ENCODE measurements at regions not wholly inside any gene's neighbourhood (a gene's known extent, or its start where the extent isn't known, plus 50 kb on each side); places are given as distances from the start of the nearest gene placed in this dataset.

GRCh38 chr2:15711126-15711860 lies 119.6 kb downstream of the DDX1 start:
- Mint-ChIP-seq H3K36me3 (ENCODE audit: low read depth) (no peaks in the 10 kb centered on the region), H3K9me3 (no peaks in the 10 kb centered on the region), H3K4me1 (ENCODE audit: low read depth) (no peaks in the 10 kb centered on the region), H3K27ac (no peak overlapping the region), H3K27me3 (no peaks in the 10 kb centered on the region), H3K4me3 (no peak overlapping the region)
- no peak for TF ChIP-seq CTCF (IDR thresholded peaks at IDR 0.05)
- DNase-seq (no peak), ATAC-seq (no peak)
- POLR2A ChIA-PET = no interaction called here
- CTCF ChIA-PET = no interaction called here
- intact Hi-C loops (cut with micrococcal nuclease) = no loop called here

GRCh38 chr2:15712551-15713342 lies 121.1 kb downstream of the DDX1 start:
- no peak for TF ChIP-seq CTCF (IDR thresholded peaks at IDR 0.05)
- Mint-ChIP-seq H3K4me1 (ENCODE audit: low read depth) (no peaks in the 10 kb centered on the region), H3K4me3 (no peak overlapping the region), H3K27me3 (no peaks in the 10 kb centered on the region), H3K27ac (no peak overlapping the region), H3K9me3 (no peaks in the 10 kb centered on the region), H3K36me3 (ENCODE audit: low read depth) (no peaks in the 10 kb centered on the region)
- POLR2A ChIA-PET = no interaction called here
- intact Hi-C loops (cut with micrococcal nuclease) = no loop called here
- CTCF ChIA-PET = no interaction called here
- DNase-seq = no peak
- ATAC-seq = no peak

GRCh38 chr2:15713475-15713874 lies 121.8 kb downstream of the DDX1 start:
- H3K4me1 Mint-ChIP-seq (ENCODE audit: low read depth) = no peaks in the 10 kb centered on the region
- no peaks in the 10 kb centered on the region for H3K9me3 Mint-ChIP-seq
- H3K4me3 Mint-ChIP-seq = no peak overlapping the region
- ATAC-seq (no peak), DNase-seq (no peak)
- no peaks in the 10 kb centered on the region for H3K36me3 Mint-ChIP-seq (ENCODE audit: low read depth)
- intact Hi-C loops (cut with micrococcal nuclease) = no loop called here
- ChIA-PET CTCF (no interaction called here), POLR2A (no interaction called here)
- no peak for TF ChIP-seq CTCF (IDR thresholded peaks at IDR 0.05)
- H3K27ac Mint-ChIP-seq = no peak overlapping the region
- no peaks in the 10 kb centered on the region for H3K27me3 Mint-ChIP-seq

GRCh38 chr2:15714002-15714401 lies 122.3 kb downstream of the DDX1 start:
- ChIA-PET CTCF (no interaction called here), POLR2A (no interaction called here)
- no peak overlapping the region for H3K27ac Mint-ChIP-seq
- TF ChIP-seq CTCF (IDR thresholded peaks at IDR 0.05) = no peak
- H3K36me3 Mint-ChIP-seq (ENCODE audit: low read depth) = no peaks in the 10 kb centered on the region
- no peaks in the 10 kb centered on the region for H3K9me3 Mint-ChIP-seq
- no peaks in the 10 kb centered on the region for H3K4me1 Mint-ChIP-seq (ENCODE audit: low read depth)
- H3K4me3 Mint-ChIP-seq = no peak overlapping the region
- H3K27me3 Mint-ChIP-seq = no peaks in the 10 kb centered on the region
- ATAC-seq = no peak
- DNase-seq = no peak
- intact Hi-C loops (cut with micrococcal nuclease) = no loop called here

- Mint-ChIP-seq H3K27ac (no peak overlapping the region), H3K4me1 (ENCODE audit: low read depth) (no peaks in the 10 kb centered on the region), H3K36me3 (ENCODE audit: low read depth) (no peaks in the 10 kb centered on the region), H3K27me3 (no peaks in the 10 kb centered on the region), H3K4me3 (no peak overlapping the region), H3K9me3 (no peaks in the 10 kb centered on the region)
- ChIA-PET POLR2A (no interaction called here), CTCF (no interaction called here)
- DNase-seq (no peak), ATAC-seq (no peak)
- intact Hi-C loops (cut with micrococcal nuclease) = no loop called here
- no peak for TF ChIP-seq CTCF (IDR thresholded peaks at IDR 0.05)
These were observed 122.9 kb downstream of the DDX1 start for GRCh38 chr2:15714609-15715008.

All from activated CD8-positive, alpha-beta T cell treated with anti-CD3 and anti-CD28 coated beads for 36 hours (primary cell).